Keratinocyte (primary cell): ENCODE measurements at regions not wholly inside any gene's neighbourhood (a gene's known extent, or its start where the extent isn't known, plus 50 kb on each side); places are given as distances from the start of the nearest gene placed in this dataset.

Experiments used
- DNase-seq: peaks from one replicate; pipeline ENCODE4 v3.0.0-alpha.2; 2011; ENCODE audit warnings: low read depth, missing footprints, low spot score
- FAIRE-seq: peaks from 2 replicates; lab custom pipeline; 2011; peaks lifted over from hg19 to GRCh38; lab: Jason Lieb, UNC
- H2AFZ ChIP-seq: 2 replicates; pipeline ENCODE4 v1.6.0; 2012; ENCODE audit warnings: low read length, control low read depth, inconsistent platforms; ENCODE audit not compliant: control insufficient read depth
- H3K27ac ChIP-seq: 2 replicates; pipeline ENCODE4 v1.5.1; 2011; ENCODE audit warnings: low read length; ENCODE audit not compliant: control insufficient read depth, insufficient read depth
- H3K27me3 ChIP-seq: 3 replicates; pipeline ENCODE4 v1.6.0; 2011; ENCODE audit warnings: low read length; ENCODE audit not compliant: control insufficient read depth, insufficient read depth; ENCODE audit errors: extremely low read depth
- H3K36me3 ChIP-seq, 2 experiments: 2 replicates in 1 of 2; 3 replicates in 1 of 2; pipeline ENCODE4 v1.5.1; 2011; ENCODE audit warnings: low read length in 2 of 2, mild to moderate bottlenecking in 1 of 2; ENCODE audit not compliant: control insufficient read depth in 2 of 2, insufficient read depth in 2 of 2; ENCODE audit errors: extremely low read depth in 1 of 2
- H3K4me1 ChIP-seq: 3 replicates; pipeline ENCODE4 v1.5.1; 2011; ENCODE audit warnings: low read length; ENCODE audit not compliant: control insufficient read depth, insufficient read depth; ENCODE audit errors: extremely low read depth
- H3K4me2 ChIP-seq: 3 replicates; pipeline ENCODE4 v1.6.0; 2011; ENCODE audit warnings: low read depth, low read length; ENCODE audit not compliant: control insufficient read depth, insufficient read depth; ENCODE audit errors: extremely low read depth
- H3K4me3 ChIP-seq, 3 experiments: fragments of 200-600 bp in 1 of 3; sonication (generic) in 1 of 3; 2 replicates in 2 of 3; 3 replicates in 1 of 3; pipeline ENCODE4 v1.5.1; 2011 to 2016; ENCODE audit warnings: low read length in 3 of 3, mild to moderate bottlenecking in 3 of 3, control low read depth in 2 of 3, inconsistent platforms in 1 of 3, low read depth in 1 of 3, mixed read lengths in 1 of 3, mixed run types in 1 of 3, moderate library complexity in 1 of 3; ENCODE audit not compliant: control insufficient read depth in 2 of 3, insufficient read depth in 2 of 3; ENCODE audit errors: extremely low read depth in 1 of 3
- H3K79me2 ChIP-seq: 2 replicates; pipeline ENCODE4 v1.6.0; 2012; ENCODE audit warnings: low read length; ENCODE audit not compliant: control insufficient read depth, insufficient read depth
- H3K9ac ChIP-seq: 3 replicates; pipeline ENCODE4 v1.6.0; 2011; ENCODE audit warnings: low read length; ENCODE audit not compliant: control insufficient read depth, insufficient read depth; ENCODE audit errors: extremely low read depth
- H3K9me1 ChIP-seq: 3 replicates; pipeline ENCODE4 v1.6.0; 2011; ENCODE audit warnings: low read length; ENCODE audit not compliant: control insufficient read depth, insufficient read depth; ENCODE audit errors: extremely low read depth
- H3K9me3 ChIP-seq: 2 replicates; pipeline ENCODE4 v1.5.1; 2012; ENCODE audit warnings: low read depth, low read length; ENCODE audit not compliant: control insufficient read depth
- H4K20me1 ChIP-seq: 3 replicates; pipeline ENCODE4 v1.6.0; 2011; ENCODE audit warnings: low read length; ENCODE audit not compliant: control insufficient read depth, insufficient read depth; ENCODE audit errors: extremely low read depth
- CTCF ChIP-seq, 3 experiments: IDR thresholded peaks in 1 of 3; conservative IDR thresholded peaks in 1 of 3; optimal IDR thresholded peaks in 1 of 3; 2 replicates in 2 of 3; 3 replicates in 1 of 3; pipeline versions ENCODE3 to v1.5.1; 2011; ENCODE audit warnings: low read length in 3 of 3, mild to moderate bottlenecking in 3 of 3, moderate library complexity in 2 of 3, control low read depth in 1 of 3, inconsistent platforms in 1 of 3; ENCODE audit not compliant: insufficient read depth in 2 of 3; ENCODE audit errors: extremely low read depth in 1 of 3
- EZH2 ChIP-seq: IDR thresholded peaks from one replicate; pipeline ENCODE4 v1.6.1; 2012; ENCODE audit warnings: inconsistent platforms, mild to moderate bottlenecking, low read length, moderate library complexity
- dilution Hi-C: fragments of 300-500 bp; cut with MboI; formaldehyde crosslinking; loops from one replicate; pipeline ENCODE4 v1.7.0; 2020; ENCODE audit warnings: low sequenced_read_pairs; ENCODE audit not compliant: extremely low pct_ligation_motif_present

GRCh38 chr1:53388963-53389362 lies 61.1 kb upstream of the LRP8 start:
- H3K4me1 ChIP-seq, result no peaks in the 10 kb centered on the region
- no peak overlapping the region for H3K9ac ChIP-seq
- H3K36me3 ChIP-seq, result no peaks in the 10 kb centered on the region
- no peak overlapping the region for H3K4me3 ChIP-seq
- no peaks in the 10 kb centered on the region for H4K20me1 ChIP-seq
- dilution Hi-C loops, result no loop called here
- TF ChIP-seq EZH2, result no peak
- TF ChIP-seq CTCF (optimal IDR thresholded peaks at IDR 0.05 in 1 of 3, IDR thresholded peaks at IDR 0.05 in 1 of 3, conservative IDR thresholded peaks at IDR 0.05 in 1 of 3; ENCODE audit: extremely low read depth in 1 of 3, insufficient read depth in 2 of 3, low read length in 3 of 3), result no peak
- no peak overlapping the region for H3K27ac ChIP-seq
- no peak for DNase-seq
- peaks cover 5% of the 10 kb centered on the region for H3K27me3 ChIP-seq
- no peak overlapping the region for H3K4me2 ChIP-seq
- FAIRE-seq, result no peak
- no peaks in the 10 kb centered on the region for H3K9me3 ChIP-seq
- H2AFZ ChIP-seq, result no peak overlapping the region
- no peaks in the 10 kb centered on the region for H3K79me2 ChIP-seq
- no peaks in the 10 kb centered on the region for H3K9me1 ChIP-seq

- H3K4me2 ChIP-seq, result no peak overlapping the region
- H3K4me3 ChIP-seq, result no peak overlapping the region
- no peak overlapping the region for H3K27ac ChIP-seq
- peak overlapping the region; percentile 13 for H2AFZ ChIP-seq
- peaks cover under 1% of the 10 kb centered on the region for H3K27me3 ChIP-seq
- H3K9me3 ChIP-seq, result no peaks in the 10 kb centered on the region
- H3K36me3 ChIP-seq, result no peaks in the 10 kb centered on the region
- FAIRE-seq (no peak), DNase-seq (no peak)
- dilution Hi-C loops, result no loop called here
- TF ChIP-seq CTCF (optimal IDR thresholded peaks at IDR 0.05 in 1 of 3, IDR thresholded peaks at IDR 0.05 in 1 of 3, conservative IDR thresholded peaks at IDR 0.05 in 1 of 3; ENCODE audit: extremely low read depth in 1 of 3, insufficient read depth in 2 of 3, low read length in 3 of 3), result no peak
- no peak for TF ChIP-seq EZH2
- H3K4me1 ChIP-seq, result no peaks in the 10 kb centered on the region
- no peaks in the 10 kb centered on the region for H3K79me2 ChIP-seq
- H4K20me1 ChIP-seq, result no peaks in the 10 kb centered on the region
- H3K9ac ChIP-seq, result no peak overlapping the region
- no peaks in the 10 kb centered on the region for H3K9me1 ChIP-seq
Measured at GRCh38 chr1:53390261-53390660, 62.4 kb upstream of the LRP8 start.
